ENCODE measurements at regions not wholly inside any gene's neighbourhood (a gene's known extent, or its start where the extent isn't known, plus 50 kb on each side); places are given as distances from the start of the nearest gene placed in this dataset.
"Not testable (repeated sequence)": the region's sequence is repeated elsewhere in the genome, so short reads cannot be mapped to it uniquely, and the experiment has no call there.

GRCh38 chr9:39463696-39464095 is 108.2 kb downstream of the SPATA31A1 start:
- FAIRE-seq: not testable (repeated sequence)

GRCh38 chr9:39464122-39464777 is 108.8 kb downstream of the SPATA31A1 start:
- FAIRE-seq: not testable (repeated sequence)

- FAIRE-seq: not testable (repeated sequence)
Measured at GRCh38 chr9:39474499-39474898, 119.0 kb downstream of the SPATA31A1 start.

GRCh38 chr9:39483073-39483472 is 127.6 kb downstream of the SPATA31A1 start:
- not testable (repeated sequence) for FAIRE-seq

GRCh38 chr9:39483880-39484279 is 128.4 kb downstream of the SPATA31A1 start:
- FAIRE-seq: not testable (repeated sequence)

GRCh38 chr9:39484292-39484691 is 128.8 kb downstream of the SPATA31A1 start:
- not testable (repeated sequence) for FAIRE-seq

- FAIRE-seq: not testable (repeated sequence)
Measured at GRCh38 chr9:39487477-39487876, 132.0 kb downstream of the SPATA31A1 start.

- not testable (repeated sequence) for FAIRE-seq
Measured at GRCh38 chr9:39496248-39496647, 140.8 kb downstream of the SPATA31A1 start.

GRCh38 chr9:39503178-39503577 is 147.7 kb downstream of the SPATA31A1 start:
- FAIRE-seq: not testable (repeated sequence)

- not testable (repeated sequence) for FAIRE-seq
Measured at GRCh38 chr9:39527387-39528029, 172.0 kb downstream of the SPATA31A1 start.

- FAIRE-seq: not testable (repeated sequence)
Measured at GRCh38 chr9:39532597-39532996, 177.1 kb downstream of the SPATA31A1 start.

- not testable (repeated sequence) for FAIRE-seq
Measured at GRCh38 chr9:39533001-39533762, 177.7 kb downstream of the SPATA31A1 start.

GRCh38 chr9:39533763-39534548 is 178.5 kb downstream of the SPATA31A1 start:
- not testable (repeated sequence) for FAIRE-seq

- not testable (repeated sequence) for FAIRE-seq
Measured at GRCh38 chr9:39534897-39535296, 179.4 kb downstream of the SPATA31A1 start.

- FAIRE-seq: not testable (repeated sequence)
Measured at GRCh38 chr9:39542157-39542556, 186.7 kb downstream of the SPATA31A1 start.

- FAIRE-seq: not testable (repeated sequence)
Measured at GRCh38 chr9:39545079-39545478, 189.6 kb downstream of the SPATA31A1 start.

- FAIRE-seq: not testable (repeated sequence)
Measured at GRCh38 chr9:39550573-39550972, 195.1 kb downstream of the SPATA31A1 start.

- FAIRE-seq: not testable (repeated sequence)
Measured at GRCh38 chr9:39551544-39551943, 196.1 kb downstream of the SPATA31A1 start.

GRCh38 chr9:39552242-39552881 is 196.9 kb downstream of the SPATA31A1 start:
- not testable (repeated sequence) for FAIRE-seq

- FAIRE-seq: not testable (repeated sequence)
Measured at GRCh38 chr9:39554352-39554751, 198.9 kb downstream of the SPATA31A1 start.

GRCh38 chr9:39559384-39559783 is 203.9 kb downstream of the SPATA31A1 start:
- FAIRE-seq: not testable (repeated sequence)

GRCh38 chr9:39566782-39567181 is 211.3 kb downstream of the SPATA31A1 start:
- not testable (repeated sequence) for FAIRE-seq
